Stimulated activated CD4-positive, alpha-beta T cell treated with anti-CD3 and anti-CD28 coated beads, Interleukin-1b, Interleukin-23, amount 100 ng/mL, for 48 hours (primary cell): ENCODE measurements at regions not wholly inside any gene's neighbourhood (a gene's known extent, or its start where the extent isn't known, plus 50 kb on each side); places are given as distances from the start of the nearest gene placed in this dataset.

Experiments used
- DNase-seq: peaks from one replicate; pipeline ENCODE4 v3.0.0-alpha.2; 2020

DNA sequence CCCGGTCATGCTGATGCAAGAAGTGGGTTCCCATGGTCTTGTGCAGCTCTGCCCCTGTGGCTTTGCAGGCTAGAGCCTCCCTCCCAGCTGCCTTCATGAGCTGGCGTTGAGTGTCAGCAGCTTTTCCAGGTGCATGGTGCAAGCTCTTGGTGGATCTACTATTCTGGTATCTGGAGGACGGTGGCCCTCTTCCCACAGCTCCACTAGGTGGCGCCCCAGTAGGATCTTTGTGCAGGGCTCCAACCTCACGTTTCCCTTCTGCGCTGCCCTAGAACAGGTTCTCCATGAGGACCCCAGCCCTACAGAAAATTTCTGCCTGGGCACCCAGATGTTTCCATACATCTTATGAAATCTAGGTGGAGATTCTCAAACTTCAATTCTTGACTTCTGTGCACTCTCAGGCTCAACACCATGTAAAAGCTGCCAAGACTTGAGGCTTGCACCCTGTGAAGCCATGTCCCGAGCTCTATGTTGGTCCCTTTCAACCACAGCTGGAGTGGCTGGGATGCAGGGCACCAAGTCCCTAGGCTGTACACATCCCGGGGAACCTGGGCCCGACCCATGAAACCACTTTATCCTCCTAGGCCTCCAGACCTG, 238.4 kb upstream of the MDFIC2 start:
- peak; percentile 72 for DNase-seq

GRCh38 chr3:70546679-70547078, 234.2 kb upstream of the MDFIC2 start:
- no peak for DNase-seq

DNA sequence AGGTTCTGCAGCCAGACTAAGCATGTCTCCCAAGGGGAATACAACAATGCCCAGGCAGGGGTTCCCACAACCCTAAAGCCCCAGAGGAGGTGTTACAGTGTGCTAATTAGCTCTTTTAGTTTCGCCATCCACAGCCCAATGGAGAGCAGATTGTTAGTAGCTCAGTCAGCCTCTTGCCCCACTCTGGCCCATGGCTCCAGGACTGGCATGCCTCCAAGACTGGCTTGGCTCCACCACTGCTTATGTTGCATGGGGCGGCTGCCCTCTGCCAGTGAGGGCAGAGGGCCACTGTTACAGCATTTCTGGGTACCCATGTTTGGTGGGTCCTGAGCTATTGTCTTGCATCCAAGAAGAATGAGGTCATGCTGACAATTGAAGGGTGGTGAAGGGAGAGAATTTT, 231.1 kb upstream of the MDFIC2 start:
- no peak for DNase-seq

GRCh38 chr3:70539908-70540307, 227.5 kb upstream of the MDFIC2 start:
- DNase-seq = no peak

- DNase-seq = no peak
These were observed 220.4 kb upstream of the MDFIC2 start for GRCh38 chr3:70532806-70533205.

DNA sequence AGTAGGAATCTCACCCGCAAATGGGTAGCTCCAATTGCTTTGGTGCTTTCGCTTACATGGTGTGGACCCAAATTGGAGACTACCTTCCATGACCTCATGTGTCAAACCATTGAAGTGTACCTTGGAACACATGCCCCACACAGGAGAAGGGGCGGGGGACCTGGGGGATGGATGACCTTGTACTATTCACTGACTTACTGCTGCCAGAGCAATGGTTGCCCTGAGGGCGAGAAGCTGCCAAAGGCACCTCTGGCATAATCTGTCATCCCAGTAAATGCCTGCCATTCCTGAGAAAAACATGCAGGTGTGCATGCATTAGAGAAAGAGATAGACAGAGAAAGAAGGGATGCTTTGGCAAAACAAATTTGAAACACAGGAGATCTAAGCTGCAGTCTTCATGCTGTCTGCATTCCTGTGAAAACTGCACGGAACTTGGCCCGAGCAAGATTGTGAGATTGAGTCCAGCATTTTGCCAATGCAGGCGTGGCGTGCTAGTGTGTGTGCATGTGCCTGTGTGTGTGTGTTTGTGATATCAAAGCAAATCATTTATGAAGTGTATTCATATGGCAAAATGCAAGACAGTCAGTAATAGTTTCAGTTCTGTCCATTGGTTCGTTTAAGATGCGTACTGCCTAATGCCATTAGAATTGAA, 219.5 kb upstream of the MDFIC2 start:
- DNase-seq = no peak

DNA sequence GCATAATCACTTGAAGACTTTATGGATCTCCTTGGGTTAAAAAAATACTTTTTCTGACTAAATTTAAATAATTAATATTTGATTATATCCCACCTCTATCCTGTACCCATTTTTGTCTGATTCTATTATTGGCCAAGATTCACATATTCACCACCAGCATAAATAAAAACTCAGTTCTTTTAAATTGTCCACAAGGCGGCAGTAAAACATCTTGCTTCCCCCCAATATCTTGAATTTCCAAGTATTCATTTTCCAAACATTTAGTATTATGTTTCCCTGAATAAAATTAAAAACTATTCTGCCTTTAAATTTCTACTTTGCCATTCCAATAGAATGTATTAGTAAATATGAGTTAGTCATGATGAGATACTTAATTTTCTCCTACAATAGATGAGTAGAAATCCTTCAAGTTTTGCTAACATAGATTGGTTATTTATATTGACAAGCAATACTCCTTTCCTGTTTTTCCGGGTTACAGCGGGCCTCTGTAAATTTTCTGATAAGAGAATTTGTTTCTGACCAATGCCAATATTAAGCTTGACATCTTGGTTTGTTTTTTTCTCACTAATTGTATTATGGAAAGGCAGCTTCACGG, 218.7 kb upstream of the MDFIC2 start:
- DNase-seq = no peak

- DNase-seq = no peak
These were observed 218.2 kb upstream of the MDFIC2 start for GRCh38 chr3:70530626-70531025.

GRCh38 chr3:70527026-70527425, 214.6 kb upstream of the MDFIC2 start:
- DNase-seq = no peak

DNA sequence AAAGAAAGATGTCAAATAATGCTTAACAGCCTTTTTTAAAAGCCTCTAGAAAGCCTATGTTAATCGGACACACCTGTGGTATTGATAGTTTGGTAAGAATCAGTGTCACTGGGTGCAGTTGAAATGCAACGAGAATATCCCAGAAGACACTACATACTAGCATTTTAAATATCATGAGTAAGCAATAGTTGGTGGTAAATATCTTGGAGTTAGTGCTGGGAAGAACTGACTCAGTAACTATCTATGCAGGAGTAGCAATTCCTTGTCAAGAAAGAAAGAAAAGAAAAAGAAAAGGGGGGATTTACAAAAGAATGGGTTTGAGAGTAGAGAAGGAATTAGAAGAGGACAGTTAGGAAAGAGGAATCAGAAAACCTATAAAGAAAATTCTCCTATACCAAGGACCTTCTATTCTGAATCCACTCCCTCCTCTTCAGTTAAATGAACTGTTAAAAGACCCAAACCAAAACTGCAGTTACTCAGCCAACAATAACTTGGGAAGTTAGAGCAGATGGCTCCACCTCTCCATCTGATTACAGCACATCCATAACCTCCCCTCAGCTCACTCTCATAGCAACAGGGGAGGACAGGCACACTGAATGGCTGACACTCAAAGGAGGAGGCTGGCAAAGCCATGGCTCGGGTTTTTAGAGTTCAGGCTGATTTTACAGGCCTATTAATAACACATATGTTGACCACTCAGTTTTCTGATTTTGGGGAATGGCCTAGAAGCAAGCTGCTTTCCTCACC, 207.6 kb upstream of the MDFIC2 start:
- DNase-seq = no peak

DNA sequence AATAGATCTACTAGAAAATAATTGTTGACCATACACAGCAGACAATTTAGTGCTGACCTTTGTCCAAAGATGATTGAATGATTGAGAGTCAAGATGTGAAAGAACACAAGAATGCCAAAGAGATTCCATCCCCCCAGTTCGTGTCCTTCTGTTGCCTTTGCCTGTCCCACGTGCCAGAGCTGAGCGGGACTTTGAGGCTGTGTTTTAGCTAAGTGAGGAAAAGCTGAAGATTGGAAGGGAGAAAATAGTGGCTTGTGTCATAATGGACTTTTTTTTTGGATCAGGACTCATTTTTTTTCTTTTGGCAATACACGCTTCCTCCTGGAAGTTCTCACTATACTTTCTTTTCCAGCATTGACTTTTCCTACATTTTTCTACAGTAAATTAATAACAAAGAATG, 206.6 kb upstream of the MDFIC2 start:
- no peak for DNase-seq

GRCh38 chr3:70518356-70518755, 205.9 kb upstream of the MDFIC2 start:
- no peak for DNase-seq

DNA sequence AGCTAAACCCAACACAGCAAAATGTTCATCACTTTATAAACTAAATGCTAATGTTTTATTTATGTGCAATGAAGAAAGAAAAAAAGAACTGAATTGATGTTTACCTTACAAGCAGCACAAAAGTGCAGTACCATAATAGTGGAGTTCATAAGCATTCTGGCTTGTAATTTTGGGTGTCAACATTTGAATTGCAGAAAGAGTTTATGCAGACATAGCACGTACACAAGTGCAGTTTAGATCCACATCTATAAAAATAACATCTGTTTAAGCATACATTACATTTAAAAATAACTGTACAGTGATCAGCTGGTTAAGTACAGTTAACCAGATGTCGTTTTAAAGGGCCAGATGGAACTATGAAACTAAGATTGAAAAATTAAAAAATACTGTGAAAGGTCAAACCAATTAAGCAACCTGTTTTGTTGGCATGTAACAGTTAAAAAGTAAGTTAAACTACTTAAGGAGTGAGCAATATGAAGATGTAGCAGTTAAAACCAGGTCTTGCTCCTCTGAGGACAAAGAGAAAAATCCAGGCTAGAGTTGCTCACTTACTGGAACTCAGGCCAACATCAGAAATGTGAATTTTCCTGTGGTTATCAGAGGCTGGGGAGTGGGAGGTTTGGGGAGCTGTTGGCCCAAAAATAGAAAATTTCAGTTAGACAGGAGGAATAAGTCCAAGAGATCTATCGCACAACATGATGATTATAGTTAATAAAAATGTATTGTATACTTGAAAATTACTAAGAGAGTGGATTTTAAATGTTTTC, 204.9 kb upstream of the MDFIC2 start:
- DNase-seq = no peak

DNA sequence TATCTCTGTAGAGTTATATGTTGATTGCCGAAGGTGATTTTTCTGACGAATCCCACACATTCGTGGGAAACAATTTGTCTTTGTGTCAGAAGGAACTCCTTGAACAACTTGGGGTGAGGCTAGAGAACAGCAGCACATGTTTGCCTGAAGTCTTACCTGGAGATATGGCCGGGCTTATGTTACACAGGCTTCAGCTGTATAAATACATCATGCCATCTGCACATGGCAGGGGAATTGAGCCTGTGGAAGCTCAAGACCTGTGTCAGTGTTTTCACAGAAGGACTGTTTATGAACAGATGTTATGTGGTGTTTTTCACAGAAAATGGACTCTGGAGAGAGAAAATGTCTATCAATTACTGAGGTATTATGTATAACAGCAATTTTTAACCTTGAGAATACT, 203.6 kb upstream of the MDFIC2 start:
- DNase-seq = no peak

DNA sequence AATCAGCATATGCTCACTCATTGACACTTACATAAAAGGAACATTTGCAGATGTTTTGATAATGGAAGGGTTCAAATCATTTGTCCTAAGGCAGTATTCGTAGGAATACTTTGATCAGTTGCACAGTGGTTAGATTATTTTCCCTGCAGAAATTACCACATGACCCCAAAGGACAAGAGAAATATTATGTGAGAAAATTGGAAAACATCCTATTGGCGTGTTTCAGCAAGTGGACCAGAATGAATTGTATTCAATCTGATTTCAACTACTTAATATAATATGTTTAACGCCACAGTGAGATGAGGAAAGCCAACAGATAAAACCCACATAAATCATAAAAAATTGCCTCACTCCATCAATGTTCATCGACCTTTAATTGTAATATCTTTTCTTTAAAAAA, 195.0 kb upstream of the MDFIC2 start:
- no peak for DNase-seq

DNA sequence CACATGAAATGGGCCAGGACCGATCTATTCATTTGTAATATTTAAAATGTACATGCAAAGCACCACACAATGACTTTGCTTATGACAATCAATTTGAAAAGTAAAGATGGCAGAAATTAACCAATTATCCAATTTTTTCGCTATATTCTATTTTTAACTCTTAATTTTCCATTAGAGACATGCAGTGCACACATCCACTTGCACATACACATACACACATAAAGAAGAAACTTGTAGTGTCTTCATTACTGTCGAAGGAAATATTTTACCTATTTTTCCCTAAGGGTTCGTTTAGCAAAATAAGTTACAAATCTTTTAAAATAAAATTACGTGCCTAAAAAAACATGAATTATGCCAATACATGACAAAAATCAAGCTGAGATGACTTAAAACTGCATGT, 194.3 kb upstream of the MDFIC2 start:
- DNase-seq = no peak

- no peak for DNase-seq
These were observed 189.1 kb upstream of the MDFIC2 start for GRCh38 chr3:70501561-70501960.

GRCh38 chr3:70488816-70489215, 176.4 kb upstream of the MDFIC2 start:
- DNase-seq = no peak

DNA sequence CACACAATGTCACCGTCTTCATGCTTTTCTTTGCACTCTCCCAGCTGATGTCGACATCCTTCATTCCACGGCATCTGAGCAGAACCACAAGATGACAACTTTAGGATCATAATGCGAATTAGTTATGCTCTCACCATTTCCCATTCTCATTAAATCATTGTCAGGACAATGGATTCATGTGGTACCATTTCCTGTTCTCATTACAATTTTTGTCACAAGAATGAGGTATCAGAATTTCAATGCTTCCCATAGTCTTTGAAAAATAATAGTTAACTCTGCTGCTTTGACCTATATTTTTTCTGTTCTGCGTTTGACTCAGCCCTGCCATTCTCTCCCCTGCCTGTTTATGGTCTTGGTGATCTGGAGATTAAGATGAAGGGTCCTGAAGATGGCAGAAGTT, 175.7 kb upstream of the MDFIC2 start:
- no peak for DNase-seq

DNA sequence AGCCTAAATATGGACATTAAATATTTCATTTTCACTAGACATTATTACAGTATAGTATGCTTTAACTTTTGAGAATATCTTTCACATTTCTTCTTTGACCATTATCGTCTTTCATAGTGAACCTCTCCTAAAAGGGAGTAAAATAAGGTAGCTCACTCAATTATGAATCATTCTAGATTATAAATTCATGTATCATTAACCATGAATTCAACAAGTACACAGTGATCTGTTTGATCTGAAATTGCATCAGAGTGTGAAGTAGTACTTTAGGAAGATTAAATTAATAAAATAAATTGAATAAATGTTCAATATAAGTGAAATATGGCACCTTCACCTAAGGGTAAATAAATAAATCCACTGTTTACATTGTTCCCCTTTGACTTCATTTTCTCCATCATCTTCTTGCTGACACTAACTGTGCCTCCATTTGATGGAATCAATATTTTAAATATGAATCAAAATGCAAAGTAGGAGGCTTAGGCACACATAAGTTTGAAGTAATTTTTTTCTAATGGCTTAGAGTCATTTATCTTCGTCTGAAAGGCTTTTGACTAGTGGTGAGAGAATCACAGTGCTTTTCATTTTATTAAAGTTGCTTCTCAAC, 174.1 kb upstream of the MDFIC2 start:
- no peak for DNase-seq

GRCh38 chr3:70476174-70476573, 163.7 kb upstream of the MDFIC2 start:
- no peak for DNase-seq

- DNase-seq = no peak
These were observed 159.3 kb upstream of the MDFIC2 start for GRCh38 chr3:70471464-70472342.
